Erythroblast (primary cell): ENCODE measurements at regions not wholly inside any gene's neighbourhood (a gene's known extent, or its start where the extent isn't known, plus 50 kb on each side); places are given as distances from the start of the nearest gene placed in this dataset.

Source experiments
- GATA1 ChIP-seq: IDR thresholded peaks from 2 replicates; pipeline ENCODE4 v1.6.1; 2011; ENCODE audit warnings: low read depth, mild to moderate bottlenecking, control low read depth, low read length, moderate library complexity
- POLR2A ChIP-seq: IDR thresholded peaks from 2 replicates; pipeline ENCODE4 v1.6.1; 2011; ENCODE audit warnings: mild to moderate bottlenecking, low read length

GRCh38 chr5:158423623-158424200 is 564.8 kb upstream of the CLINT1 start:
- no peak for TF ChIP-seq GATA1
- no peak for TF ChIP-seq POLR2A
